ENCODE measurements at regions not wholly inside any gene's neighbourhood (a gene's known extent, or its start where the extent isn't known, plus 50 kb on each side); places are given as distances from the start of the nearest gene placed in this dataset.

GRCh38 chr14:21735200-21735599 lies 61.6 kb upstream of the OR4E1 start:
- TF ChIP-seq CTCF (IDR thresholded peaks at IDR 0.05) (no peak), POLR2AphosphoS5 (IDR thresholded peaks at IDR 0.05; ENCODE audit: low read depth, low read length) (no peak)
- TF ChIP-seq, protein P1, sequence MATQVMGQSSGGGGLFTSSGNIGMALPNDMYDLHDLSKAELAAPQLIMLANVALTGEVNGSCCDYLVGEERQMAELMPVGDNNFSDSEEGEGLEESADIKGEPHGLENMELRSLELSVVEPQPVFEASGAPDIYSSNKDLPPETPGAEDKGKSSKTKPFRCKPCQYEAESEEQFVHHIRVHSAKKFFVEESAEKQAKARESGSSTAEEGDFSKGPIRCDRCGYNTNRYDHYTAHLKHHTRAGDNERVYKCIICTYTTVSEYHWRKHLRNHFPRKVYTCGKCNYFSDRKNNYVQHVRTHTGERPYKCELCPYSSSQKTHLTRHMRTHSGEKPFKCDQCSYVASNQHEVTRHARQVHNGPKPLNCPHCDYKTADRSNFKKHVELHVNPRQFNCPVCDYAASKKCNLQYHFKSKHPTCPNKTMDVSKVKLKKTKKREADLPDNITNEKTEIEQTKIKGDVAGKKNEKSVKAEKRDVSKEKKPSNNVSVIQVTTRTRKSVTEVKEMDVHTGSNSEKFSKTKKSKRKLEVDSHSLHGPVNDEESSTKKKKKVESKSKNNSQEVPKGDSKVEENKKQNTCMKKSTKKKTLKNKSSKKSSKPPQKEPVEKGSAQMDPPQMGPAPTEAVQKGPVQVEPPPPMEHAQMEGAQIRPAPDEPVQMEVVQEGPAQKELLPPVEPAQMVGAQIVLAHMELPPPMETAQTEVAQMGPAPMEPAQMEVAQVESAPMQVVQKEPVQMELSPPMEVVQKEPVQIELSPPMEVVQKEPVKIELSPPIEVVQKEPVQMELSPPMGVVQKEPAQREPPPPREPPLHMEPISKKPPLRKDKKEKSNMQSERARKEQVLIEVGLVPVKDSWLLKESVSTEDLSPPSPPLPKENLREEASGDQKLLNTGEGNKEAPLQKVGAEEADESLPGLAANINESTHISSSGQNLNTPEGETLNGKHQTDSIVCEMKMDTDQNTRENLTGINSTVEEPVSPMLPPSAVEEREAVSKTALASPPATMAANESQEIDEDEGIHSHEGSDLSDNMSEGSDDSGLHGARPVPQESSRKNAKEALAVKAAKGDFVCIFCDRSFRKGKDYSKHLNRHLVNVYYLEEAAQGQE (IDR thresholded peaks at IDR 0.05; ENCODE audit: insufficient read depth in 1 of 2, low read depth in 2 of 2, low read length in 1 of 2), result no peak
